ENCODE measurements at regions not wholly inside any gene's neighbourhood (a gene's known extent, or its start where the extent isn't known, plus 50 kb on each side); places are given as distances from the start of the nearest gene placed in this dataset.

DNA sequence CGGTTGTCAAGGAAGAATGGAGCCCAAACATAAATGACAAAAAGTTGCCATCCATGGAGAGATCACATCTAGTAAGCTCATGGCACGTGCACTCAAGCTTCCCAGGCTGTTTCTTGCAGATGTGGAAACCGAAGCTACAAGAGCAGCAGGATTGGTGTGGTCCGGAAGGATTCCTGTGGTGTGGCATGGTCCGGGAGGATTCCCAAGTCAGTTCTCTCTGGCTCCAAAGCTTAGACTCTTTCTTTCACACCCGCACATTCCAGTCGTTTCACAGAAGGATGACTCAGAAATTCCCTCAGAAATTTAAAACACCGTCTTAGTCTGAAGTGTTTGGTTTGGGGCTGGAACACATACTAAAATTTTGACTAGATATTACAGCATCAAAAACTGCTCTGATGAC is 78.0 kb upstream of the DRD2 start:
- DNase-seq: no peak

DNA sequence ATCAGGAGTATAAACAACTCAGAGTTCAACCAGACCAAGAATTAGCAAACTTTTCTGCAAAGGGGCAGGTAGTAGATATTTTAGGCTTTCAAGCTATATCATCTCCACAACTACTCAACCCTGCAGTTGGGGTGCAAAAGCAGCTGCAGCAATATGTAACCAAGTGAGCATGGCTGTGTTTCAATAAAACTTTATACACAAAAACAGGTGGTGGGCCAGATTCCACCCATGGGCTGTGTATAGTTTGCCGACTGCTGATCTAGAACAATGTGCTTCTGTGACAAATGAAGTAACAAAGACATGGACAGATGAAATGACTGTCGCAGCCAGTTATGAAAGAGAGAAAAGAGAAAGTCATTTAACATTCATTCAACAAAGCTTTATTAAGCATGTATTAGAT is 77.1 kb upstream of the DRD2 start:
- DNase-seq: no peak

DNA sequence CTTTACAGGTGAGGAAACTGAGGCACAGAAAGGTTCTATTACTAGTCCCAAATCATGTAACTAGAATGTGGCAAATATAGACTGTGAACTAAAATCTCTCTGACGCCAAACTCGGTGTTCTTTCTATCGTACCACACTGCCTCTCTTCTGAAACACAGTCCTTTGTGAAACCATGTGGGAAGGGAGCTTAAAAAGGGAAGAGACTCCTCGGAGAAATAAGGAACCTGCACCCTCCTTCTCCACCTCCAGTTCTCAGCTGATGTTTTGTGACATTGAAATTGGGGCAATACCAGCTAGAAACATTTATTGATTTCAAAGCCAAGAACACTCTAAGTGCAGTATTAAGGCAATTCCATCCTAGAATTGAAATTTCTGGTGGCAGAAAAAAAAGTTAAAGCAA is 76.4 kb upstream of the DRD2 start:
- no peak for DNase-seq

DNA sequence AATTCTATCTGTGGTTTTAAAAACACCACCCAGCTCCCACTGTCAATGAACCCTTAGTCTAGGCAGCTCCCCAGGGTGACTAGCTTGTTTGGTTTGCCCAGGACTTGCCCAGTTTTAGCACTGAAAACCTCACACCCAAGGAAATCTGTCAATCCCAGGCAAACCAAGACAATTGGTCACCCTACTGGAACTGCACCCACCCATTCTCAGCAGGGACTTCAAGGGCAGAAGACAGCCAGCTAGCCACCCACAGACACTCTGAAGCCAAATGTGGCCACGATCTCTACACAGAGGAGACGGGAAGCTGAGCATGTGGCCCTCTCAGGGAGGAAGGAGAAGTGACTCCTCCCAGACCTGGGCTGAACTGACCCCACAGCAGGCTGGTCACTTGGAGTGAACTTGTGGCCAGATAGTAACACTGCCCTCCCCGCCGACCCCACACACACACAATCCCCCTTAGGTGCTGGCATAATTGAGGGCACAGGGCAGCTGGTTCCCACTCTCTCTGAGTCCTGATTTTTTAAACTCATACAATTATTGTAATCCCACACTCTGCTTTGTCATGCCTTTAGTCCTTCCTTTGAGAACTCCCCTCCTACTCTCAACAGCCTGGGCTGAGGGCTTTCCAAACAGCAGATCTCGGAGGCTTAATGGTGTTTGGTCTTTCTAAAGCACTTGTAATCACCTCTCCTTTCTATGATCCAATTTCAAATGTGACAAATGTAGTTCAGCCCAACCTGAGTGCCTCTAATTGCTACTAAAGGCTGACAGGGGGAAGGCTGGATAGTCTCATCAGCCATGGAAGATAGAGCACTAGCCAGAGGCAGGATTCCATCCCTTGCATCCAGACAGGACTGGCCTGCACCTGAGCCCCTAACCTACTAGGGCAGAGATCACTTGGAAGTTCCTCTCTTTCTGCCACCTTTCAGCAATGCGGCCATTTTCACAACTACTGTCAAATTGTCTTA is 74.7 kb upstream of the DRD2 start:
- no peak for DNase-seq

DNA sequence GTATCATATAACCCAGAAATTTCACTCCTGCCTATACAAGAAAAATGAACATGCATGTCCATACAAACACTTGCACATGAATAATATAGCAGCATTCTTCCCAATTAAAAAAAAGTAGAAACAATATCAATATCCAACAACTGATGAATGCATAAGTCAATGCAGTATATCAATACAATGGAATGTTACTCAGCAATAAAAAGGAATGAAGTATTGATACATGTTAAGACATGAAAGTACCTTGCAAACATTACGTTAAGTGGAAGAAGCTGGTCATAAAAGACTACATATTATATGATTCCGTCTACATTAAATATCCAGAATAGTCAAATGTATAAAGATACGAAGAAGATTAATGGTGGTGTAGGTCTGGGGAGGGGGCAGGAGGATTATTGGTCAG is 73.9 kb upstream of the DRD2 start:
- DNase-seq: no peak

DNA sequence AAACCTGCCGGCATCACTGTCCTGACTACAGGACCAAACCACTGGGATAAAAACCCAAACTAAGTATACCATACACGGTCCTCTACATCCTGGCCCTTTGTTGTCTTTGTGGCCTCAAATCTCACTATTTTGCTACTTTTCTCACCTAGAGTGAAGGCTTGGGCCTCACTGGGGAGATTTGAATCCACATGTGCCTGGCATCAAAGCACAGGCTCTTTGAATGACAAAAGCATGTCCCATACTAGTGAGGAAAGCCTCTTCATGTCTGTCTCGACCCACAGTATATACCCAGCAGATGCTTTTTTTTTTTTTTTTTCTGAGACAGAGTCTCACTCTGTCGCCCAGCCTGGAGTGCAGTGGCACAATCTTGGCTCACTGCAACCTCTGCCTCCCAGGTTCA is 72.5 kb upstream of the DRD2 start:
- DNase-seq: no peak

DNA sequence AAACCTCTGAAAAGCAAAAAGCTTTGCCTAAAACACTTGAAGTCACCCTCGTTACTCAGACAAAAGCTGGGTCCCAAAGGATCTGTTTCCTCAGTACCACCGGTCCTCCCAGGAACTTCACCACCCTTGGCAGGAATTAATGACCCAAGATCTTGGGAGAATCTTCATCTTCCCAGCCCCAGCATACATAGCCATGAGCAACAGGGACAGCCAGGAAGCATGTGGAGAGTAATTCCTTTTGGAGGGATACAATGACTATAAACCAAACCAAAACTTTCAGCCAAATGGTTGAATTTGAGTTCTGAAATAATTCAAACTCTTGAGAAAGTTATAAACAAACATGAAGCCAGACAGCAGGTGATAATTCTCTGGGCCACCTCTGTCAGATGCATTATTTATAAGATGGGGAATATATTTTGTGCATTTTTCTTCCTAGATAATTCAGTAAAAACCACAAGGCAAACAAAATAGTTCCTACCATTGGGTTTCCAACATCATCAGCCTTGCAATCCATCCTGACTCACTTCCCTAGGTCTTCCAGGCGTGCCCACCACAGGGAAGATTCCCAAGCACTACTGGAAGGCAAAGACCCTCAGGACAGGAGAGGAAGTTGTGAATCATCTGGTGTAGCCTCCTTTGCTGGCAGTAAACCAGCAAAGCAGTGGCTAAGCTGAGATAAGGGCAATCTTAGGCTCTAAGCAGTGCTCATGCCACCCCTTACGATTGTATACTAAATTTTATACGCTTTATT is 71.7 kb upstream of the DRD2 start:
- DNase-seq: no peak

DNA sequence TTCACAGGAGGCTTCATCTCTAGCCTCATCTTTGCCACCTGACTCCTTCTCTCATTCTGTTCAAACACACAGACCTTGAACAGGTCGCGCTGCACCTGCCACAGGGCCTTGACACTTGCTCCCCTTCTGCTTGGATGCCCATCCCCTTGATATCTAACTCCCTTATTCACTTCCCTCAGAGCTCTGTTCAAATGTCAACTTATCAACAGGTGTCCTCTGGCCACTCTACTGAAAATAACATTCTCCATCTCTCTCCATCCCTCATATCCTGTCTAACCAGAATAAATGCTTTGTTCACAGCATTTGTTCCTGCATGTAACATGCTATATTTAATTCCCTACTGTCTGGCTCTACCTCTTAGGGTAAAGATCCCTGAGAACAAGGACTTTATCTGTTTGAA is 67.2 kb upstream of the DRD2 start:
- DNase-seq: no peak

DNA sequence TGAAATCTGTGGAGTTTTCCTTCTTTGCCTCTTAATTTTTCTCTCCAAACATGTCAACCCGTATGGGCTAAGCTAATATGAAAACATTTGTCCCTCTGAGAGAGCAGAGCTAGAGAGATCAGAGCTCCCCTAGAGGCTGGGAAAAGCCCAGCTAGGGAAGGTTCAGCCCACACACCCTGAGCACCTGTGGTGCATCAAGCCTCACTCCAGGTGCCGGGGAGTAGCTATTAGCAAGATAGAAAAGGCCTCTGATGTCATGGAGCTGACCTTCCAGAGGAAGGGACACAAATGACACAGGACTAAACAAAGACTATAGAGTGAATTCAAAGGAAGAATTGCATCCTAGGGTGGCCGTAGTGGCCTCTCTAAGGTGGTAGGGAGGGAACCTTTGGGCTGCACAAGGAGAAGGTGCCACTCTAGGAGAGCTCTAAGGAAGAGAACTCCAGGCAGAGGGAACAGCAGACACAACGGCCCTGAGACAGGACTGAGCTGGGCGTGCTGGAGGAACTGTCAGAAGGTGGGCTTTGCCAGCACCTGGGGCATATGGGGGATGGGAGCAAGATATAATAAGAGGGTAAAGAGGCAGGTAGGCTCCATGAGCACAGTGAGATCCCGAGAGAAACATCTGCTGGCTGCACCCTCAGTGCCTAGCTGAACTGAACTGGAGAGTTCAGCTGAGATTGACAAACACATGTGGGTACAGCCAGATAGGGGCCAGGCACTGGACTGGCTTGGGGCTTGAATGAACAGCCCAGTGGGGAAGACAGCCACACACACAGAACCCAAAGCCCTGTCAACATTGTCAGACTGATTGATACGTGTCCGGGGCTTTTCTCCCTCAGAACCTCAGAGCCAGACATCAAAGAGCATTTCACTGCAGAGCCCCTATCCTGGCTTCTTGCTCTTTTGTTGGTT is 65.5 kb upstream of the DRD2 start:
- DNase-seq: no peak

DNA sequence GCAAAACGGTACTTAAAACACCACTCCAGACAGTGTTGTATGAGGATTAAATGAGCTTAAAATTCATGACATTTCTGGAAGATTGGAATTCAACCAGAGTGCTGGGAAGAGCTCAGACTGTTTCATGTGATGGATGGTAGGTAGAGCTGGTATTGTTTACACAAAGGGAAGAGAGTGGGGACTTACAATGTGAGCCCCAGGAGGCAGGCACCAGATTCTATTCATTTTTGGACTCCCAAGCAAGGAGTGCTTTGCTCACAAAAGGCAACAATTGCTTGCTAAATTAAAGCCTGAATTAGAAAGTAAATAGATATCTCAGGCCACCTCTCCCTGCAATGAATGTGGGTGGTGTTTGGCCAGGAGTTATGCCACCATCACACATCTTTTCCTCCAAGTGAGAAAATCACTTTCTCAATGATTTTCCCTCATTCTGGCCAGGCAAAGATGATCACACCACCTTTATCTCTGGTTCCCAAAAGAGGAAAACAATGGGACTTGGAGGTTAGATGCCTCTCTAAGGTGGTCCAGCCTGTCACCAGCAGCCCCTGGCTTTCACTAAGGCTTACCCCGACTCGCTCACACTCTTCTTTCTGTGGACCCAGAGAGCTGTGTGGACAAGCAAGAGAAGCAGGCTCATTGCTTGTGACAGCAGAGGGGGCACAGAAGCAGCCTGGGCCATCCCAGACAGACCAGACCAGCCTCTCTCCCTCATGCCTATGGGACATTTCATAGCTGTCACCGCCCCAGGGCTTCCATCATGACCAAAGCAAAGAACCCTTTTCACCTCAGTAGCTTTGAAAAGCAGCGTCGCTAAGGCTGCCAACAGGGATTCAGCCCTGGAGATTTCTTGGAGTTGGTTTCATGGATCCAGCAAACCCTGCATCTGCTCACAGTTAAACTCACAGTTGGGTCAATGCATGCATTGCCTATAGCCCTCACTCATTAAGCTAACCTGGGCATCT is 63.5 kb upstream of the DRD2 start:
- no peak for DNase-seq

DNA sequence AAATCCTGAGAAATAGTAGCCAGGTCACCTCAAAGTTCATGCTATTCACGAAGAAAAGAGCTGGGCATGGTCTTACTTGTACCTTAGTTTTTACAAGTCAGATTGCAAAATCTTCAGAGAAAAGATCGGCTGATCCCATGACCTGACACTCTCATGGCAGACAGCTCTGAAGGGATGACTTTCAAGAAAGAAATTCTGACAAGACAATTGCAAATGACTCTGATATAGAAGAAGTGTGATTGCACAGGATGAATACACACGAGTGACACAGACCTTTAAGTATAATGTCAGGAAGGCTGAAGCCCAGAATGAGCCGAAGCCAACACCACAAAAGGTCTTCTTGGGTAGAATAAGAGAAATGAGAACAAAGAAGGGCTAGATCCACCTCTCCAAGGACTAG is 59.4 kb upstream of the DRD2 start:
- no peak for DNase-seq

DNA sequence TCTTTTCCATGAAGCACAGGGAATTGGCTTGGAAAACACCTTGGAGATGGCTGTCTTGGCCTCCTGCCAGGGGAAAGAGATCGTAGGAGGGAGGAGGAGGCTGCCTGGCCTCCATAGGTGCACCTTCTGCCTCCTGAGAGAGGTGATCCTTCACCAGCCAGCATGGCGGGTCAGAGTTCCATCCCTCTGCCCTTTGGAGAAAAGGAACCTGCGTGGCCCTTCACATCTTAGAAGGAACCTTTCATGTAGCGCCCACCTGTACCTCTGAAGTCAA is 58.2 kb upstream of the DRD2 start:
- DNase-seq: no peak

DNA sequence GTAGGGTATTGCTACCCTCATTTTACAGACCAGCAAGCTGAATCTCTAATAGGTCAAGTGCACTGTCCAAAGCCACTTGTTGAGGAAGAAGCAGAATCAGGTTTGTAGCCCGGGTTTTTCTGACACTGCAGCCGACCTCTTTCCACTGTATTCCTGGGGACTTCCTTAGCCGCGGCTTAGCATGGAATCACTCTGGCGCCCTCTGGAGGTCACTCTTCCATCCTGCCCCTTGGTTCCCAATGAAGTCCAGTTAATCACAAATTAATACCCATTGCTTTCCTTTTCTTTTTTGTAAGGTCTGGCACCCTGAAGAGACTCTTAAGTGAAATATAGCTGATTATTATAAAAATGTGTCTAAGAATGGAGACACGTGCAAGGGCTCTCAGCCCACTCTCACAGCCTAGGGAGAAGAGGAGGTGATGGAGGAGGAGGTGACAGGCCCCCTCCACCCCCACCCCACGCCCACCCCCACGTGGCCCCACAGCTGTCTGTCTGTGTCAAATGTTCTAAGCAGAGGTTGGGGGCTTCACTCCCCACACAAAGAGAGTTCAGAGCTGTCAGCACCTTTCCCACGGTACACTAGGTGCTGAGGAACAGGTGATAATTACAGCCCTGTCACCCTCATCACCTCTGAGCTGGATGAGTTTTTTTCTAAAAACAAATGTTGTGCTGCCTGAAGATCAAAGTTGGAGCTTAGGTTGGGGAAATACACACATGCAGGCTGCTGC is 57.7 kb upstream of the DRD2 start:
- peak; percentile 48 to 65 for DNase-seq

DNA sequence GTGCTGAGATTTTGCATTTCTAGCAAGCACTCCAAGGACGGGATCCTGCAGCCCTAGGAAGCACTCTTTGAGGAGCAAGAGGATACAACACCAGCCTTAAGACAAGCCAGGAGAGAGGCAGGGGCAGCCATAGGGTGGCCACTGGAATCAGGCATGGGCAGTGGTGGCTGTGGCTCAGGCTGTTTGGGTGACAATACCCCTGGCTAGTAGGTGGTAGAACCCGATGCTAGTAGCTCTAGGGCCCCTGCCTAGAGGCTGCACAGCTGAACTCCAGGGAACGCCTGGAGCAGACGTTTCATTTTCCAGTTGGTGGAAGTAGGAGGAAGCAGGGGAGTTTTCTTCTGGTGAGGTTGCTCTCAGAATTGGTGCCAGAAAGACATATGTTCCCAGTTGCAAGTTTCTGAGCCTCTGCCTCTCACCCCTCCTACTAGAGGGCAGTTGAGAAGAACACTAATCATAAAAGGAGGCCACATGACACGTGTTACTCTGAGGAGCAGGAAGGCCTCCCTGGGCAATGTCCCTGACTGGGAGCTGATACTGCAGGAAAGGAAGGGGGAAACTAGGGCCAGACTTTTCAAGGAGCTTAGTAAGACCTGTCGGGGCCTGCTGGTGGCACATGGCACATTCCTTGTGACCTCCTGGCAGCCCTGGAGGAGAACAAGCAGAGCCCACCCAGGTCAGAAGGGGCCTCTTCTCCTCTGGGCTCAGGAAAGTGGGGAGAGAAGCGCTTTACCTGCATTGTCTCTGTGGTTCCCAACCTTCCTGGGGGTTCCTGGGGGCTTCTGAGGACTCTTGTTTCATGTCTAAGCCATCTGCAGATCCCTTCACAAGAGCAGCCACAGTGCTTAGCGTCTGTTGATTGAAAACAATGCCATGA is 56.6 kb upstream of the DRD2 start:
- DNase-seq: no peak

DNA sequence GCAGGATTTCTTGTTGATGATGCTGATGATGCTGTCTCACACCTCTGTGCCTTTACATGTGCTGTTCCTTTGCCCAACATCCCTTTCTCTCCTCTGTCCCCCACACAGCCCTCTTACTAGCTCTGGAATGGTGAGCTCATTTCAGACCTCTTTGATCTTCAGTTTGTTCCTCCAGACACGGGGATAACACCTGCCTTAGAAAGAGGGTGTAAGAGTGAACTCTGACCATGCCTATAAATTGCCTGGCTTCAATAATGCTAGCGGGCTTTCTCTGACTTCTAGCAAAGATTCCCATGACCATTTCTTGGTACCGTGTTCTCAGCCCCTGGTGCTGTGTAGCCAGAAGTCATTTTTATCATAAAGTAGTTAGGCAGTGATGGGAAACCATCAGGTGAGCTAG is 55.9 kb upstream of the DRD2 start:
- no peak for DNase-seq

DNA sequence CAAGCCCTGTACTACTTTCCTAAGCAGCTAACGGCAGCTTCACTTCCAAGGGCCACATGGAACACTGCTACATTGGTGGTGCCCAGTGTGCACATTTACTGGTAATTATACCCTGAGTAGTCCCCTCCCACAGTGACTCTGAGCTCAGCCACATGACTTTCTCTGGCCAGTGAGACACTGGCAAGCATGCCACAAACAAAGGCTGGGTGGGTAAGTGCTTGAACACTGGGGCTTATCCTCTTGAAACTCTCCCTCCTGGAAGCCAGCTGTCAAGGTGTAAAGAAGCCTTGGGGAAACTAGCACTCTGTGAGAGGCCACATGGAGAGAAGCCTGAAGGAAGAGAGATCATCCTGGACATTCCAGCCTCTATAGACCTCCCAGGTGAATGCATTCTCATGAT is 54.4 kb upstream of the DRD2 start:
- no peak for DNase-seq

DNA sequence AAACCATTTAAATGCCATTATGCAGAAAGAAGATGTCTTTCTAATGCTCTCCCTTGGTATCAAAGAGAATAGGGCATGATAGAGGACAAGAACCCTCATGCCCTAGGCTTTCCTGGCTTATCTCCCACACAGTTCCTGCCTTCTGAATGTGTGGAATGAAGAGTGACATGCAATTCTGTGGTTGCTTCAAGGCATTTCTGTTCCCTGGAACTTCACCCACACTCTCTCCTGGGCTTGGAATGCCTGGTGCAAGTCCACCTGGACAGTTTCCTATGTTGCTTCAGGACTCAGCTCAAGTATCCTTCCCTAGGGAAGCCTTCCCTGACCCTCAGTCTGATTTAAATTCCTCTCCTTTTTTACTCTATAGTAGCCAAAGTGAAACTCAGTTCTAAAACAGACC is 53.8 kb upstream of the DRD2 start:
- DNase-seq: no peak

DNA sequence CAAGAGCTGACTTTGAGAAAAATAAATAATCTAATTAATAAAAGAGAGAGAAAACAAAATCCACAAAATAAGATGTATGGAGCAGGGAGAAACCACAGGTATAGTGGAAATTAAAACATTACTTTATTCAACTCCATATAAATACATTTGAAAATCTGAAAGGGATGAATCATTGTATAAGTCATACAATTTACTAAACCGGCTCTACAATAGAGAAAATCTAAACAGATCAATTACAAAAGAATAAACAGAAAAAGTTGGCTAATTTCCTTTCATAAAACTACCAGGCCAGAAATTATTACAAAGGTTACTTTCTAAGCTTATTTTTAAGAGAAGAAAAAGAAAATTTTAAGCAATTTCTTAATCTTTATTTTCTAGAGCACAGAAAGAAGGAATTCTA is 51.3 kb upstream of the DRD2 start:
- DNase-seq: no peak
